D721Med (cell line): ENCODE measurements at regions not wholly inside any gene's neighbourhood (a gene's known extent, or its start where the extent isn't known, plus 50 kb on each side); places are given as distances from the start of the nearest gene placed in this dataset.

Source experiments
- DNase-seq: peaks from one replicate; pipeline ENCODE4 v3.0.0; 2011; ENCODE audit warnings: low spot score; ENCODE audit not compliant: insufficient read length
- FAIRE-seq: peaks from 2 replicates; lab custom pipeline; 2011; peaks lifted over from hg19 to GRCh38; lab: Jason Lieb, UNC
- CTCF ChIP-seq: IDR thresholded peaks from 2 replicates; pipeline ENCODE4 v1.5.1; 2012; ENCODE audit warnings: mild to moderate bottlenecking, control low read depth; ENCODE audit not compliant: insufficient read depth; ENCODE audit errors: missing control alignments

- TF ChIP-seq CTCF = no peak
- no peak for FAIRE-seq
- no peak for DNase-seq
Observed at GRCh38 chr5:52674815-52675545, 112.7 kb upstream of the ITGA1 start.

GRCh38 chr5:52682492-52682891, 105.2 kb upstream of the ITGA1 start:
- no peak for FAIRE-seq
- no peak for TF ChIP-seq CTCF
- no peak for DNase-seq

GRCh38 chr5:52684051-52684450, 103.7 kb upstream of the ITGA1 start:
- TF ChIP-seq CTCF = no peak
- FAIRE-seq (no peak), DNase-seq (no peak)

GRCh38 chr5:52685566-52685965, 102.2 kb upstream of the ITGA1 start:
- no peak for FAIRE-seq
- no peak for DNase-seq
- no peak for TF ChIP-seq CTCF

GRCh38 chr5:52685971-52686370, 101.7 kb upstream of the ITGA1 start:
- no peak for FAIRE-seq
- TF ChIP-seq CTCF = no peak
- DNase-seq = no peak

GRCh38 chr5:52690236-52690768, 97.4 kb upstream of the ITGA1 start:
- DNase-seq (no peak), FAIRE-seq (no peak)
- TF ChIP-seq CTCF = no peak

- no peak for FAIRE-seq
- TF ChIP-seq CTCF = no peak
- no peak for DNase-seq
Observed at GRCh38 chr5:52692039-52692438, 95.7 kb upstream of the ITGA1 start.
